ENCODE measurements at regions not wholly inside any gene's neighbourhood (a gene's known extent, or its start where the extent isn't known, plus 50 kb on each side); places are given as distances from the start of the nearest gene placed in this dataset.
"Not testable (repeated sequence)": the region's sequence is repeated elsewhere in the genome, so short reads cannot be mapped to it uniquely, and the experiment has no call there.

- TF ChIP-seq TCF12 (IDR thresholded peaks at IDR 0.05; ENCODE audit: low read depth, low read length): no peak
- no peak for TF ChIP-seq BACH1 (IDR thresholded peaks at IDR 0.05; ENCODE audit: borderline replicate concordance)
- TF ChIP-seq DPF2 (IDR thresholded peaks at IDR 0.05): no peak
- TF ChIP-seq BRCA1 (IDR thresholded peaks at IDR 0.05; ENCODE audit: low read depth, low read length): no peak
- TF ChIP-seq FOXM1 (IDR thresholded peaks at IDR 0.05; ENCODE audit: low read depth, low read length): no peak
- no peak for TF ChIP-seq USF2 (IDR thresholded peaks at IDR 0.05; ENCODE audit: borderline replicate concordance, low read depth, low read length)
Observed at GRCh38 chr5:159498630-159499029, 168.3 kb upstream of the IL12B start (continued).

GRCh38 chr5:159502116-159502515 lies 171.8 kb upstream of the IL12B start:
- intact Hi-C loops (cut with micrococcal nuclease; ENCODE audit: unreplicated experiment); BruUV-seq (replicated peaks); H3K79me2 ChIP-seq (ENCODE audit: control insufficient read depth, insufficient read depth, low read length); CTCF ChIA-PET; H3K9ac ChIP-seq (ENCODE audit: control insufficient read depth, insufficient read depth, low read length); H4K20me1 ChIP-seq (ENCODE audit: control insufficient read depth, insufficient read depth); SMC1A ChIA-PET (ENCODE audit: uncharacterized antibody, unreplicated experiment); FAIRE-seq; H3K9me3 ChIP-seq (replicated peaks; ENCODE audit: control insufficient read depth, insufficient read depth, low read length); H3K4me1 ChIP-seq (ENCODE audit: control insufficient read depth, insufficient read depth, low read length); RAD21 ChIA-PET (ENCODE audit: unreplicated experiment); H2AFZ ChIP-seq (ENCODE audit: control insufficient read depth, low read depth, low read length); H3K36me3 ChIP-seq (ENCODE audit: control insufficient read depth in 2 of 2, insufficient read depth in 2 of 2, low read length in 1 of 2); DNase-seq (ENCODE audit: low read depth, low spot score); ATAC-seq; H3K4me3 ChIP-seq; in situ Hi-C loops (cut with MboI); H3K27me3 ChIP-seq (replicated peaks in 1 of 2; ENCODE audit: control insufficient read depth in 2 of 2, insufficient read depth in 2 of 2, low read length in 1 of 2); H3K27ac ChIP-seq (ENCODE audit: control insufficient read depth, insufficient read depth); POLR2A ChIA-PET; H3K4me2 ChIP-seq (ENCODE audit: control insufficient read depth, insufficient read depth): not testable (repeated sequence)
- WGBS (ENCODE audit: insufficient coverage, insufficient replicate concordance, low lambda C conversion rate, missing lambda C conversion rate): 46% methylated on average over 4 of the region's 4 CpGs

GRCh38 chr5:159503236-159503635 lies 172.9 kb upstream of the IL12B start:
- Histone ChIP-seq H3K27ac (ENCODE audit: control insufficient read depth, insufficient read depth) (no peak overlapping the region), H3K4me1 (ENCODE audit: control insufficient read depth, insufficient read depth, low read length) (no peaks in the 10 kb centered on the region), H3K36me3 (ENCODE audit: control insufficient read depth in 2 of 2, insufficient read depth in 2 of 2, low read length in 1 of 2) (no peaks in the 10 kb centered on the region), H2AFZ (ENCODE audit: control insufficient read depth, low read depth, low read length) (no peak overlapping the region), H4K20me1 (ENCODE audit: control insufficient read depth, insufficient read depth) (no peaks in the 10 kb centered on the region), H3K9ac (ENCODE audit: control insufficient read depth, insufficient read depth, low read length) (no peak overlapping the region), H3K79me2 (ENCODE audit: control insufficient read depth, insufficient read depth, low read length) (no peaks in the 10 kb centered on the region), H3K27me3 (replicated peaks in 1 of 2; ENCODE audit: control insufficient read depth in 2 of 2, insufficient read depth in 2 of 2, low read length in 1 of 2) (no peaks in the 10 kb centered on the region), H3K4me3 (no peak overlapping the region), H3K9me3 (replicated peaks; ENCODE audit: control insufficient read depth, insufficient read depth, low read length) (no peaks in the 10 kb centered on the region), H3K4me2 (ENCODE audit: control insufficient read depth, insufficient read depth) (no peak overlapping the region)
- RAD21 ChIA-PET (ENCODE audit: unreplicated experiment): no interaction called here
- POLR2A ChIA-PET: no interaction called here
- no peak for DNase-seq (ENCODE audit: low read depth, low spot score)
- intact Hi-C loops (cut with micrococcal nuclease; ENCODE audit: unreplicated experiment): no loop called here
- CTCF ChIA-PET: no interaction called here
- no peak for TF ChIP-seq MXI1 (IDR thresholded peaks at IDR 0.05; ENCODE audit: low read depth, low read length)
- SMC1A ChIA-PET (ENCODE audit: uncharacterized antibody, unreplicated experiment): interaction anchor here (1.7 kb wide), 1 partner anchor 16 kb away, joined by 9 read pairs; no protein-coding TSS in a partner anchor
- BruUV-seq (replicated peaks): no TSS peak
- in situ Hi-C loops (cut with MboI): no loop called here
- no peak for FAIRE-seq
- ATAC-seq: no peak
- WGBS (ENCODE audit: insufficient coverage, insufficient replicate concordance, low lambda C conversion rate, missing lambda C conversion rate): 66% methylated on average over 4 of the region's 4 CpGs

Measured in GM12878 (cell line).